A172 (cell line): ENCODE measurements at regions not wholly inside any gene's neighbourhood (a gene's known extent, or its start where the extent isn't known, plus 50 kb on each side); places are given as distances from the start of the nearest gene placed in this dataset.
"Not testable (repeated sequence)": the region's sequence is repeated elsewhere in the genome, so short reads cannot be mapped to it uniquely, and the experiment has no call there.

ENCODE experiments used
- DNase-seq: peaks from one replicate; pipeline ENCODE4 v3.0.0-alpha.2; 2015; ENCODE audit warnings: low spot score

- no peak for DNase-seq
These were observed 124.0 kb downstream of the CETN3 start for GRCh38 chr5:90285581-90285980.

- no peak for DNase-seq
These were observed 125.2 kb downstream of the CETN3 start for GRCh38 chr5:90284375-90284774.

GRCh38 chr5:90279091-90279490 is 130.5 kb downstream of the CETN3 start:
- DNase-seq = peak; percentile 62

GRCh38 chr5:90274216-90274615 is 135.3 kb downstream of the CETN3 start:
- no peak for DNase-seq

- DNase-seq = no peak
These were observed 141.9 kb downstream of the CETN3 start for GRCh38 chr5:90267646-90268045.

- DNase-seq = no peak
These were observed 144.1 kb downstream of the CETN3 start for GRCh38 chr5:90265545-90265857.

GRCh38 chr5:90264689-90265544 is 144.6 kb downstream of the CETN3 start:
- peak; percentile 67 for DNase-seq

- DNase-seq = no peak
These were observed 146.3 kb downstream of the CETN3 start for GRCh38 chr5:90263102-90263820.

GRCh38 chr5:90251447-90251846 is 158.1 kb downstream of the CETN3 start:
- DNase-seq = no peak

- no peak for DNase-seq
These were observed 160.9 kb downstream of the CETN3 start for GRCh38 chr5:90248640-90249039.

- not testable (repeated sequence) for DNase-seq
These were observed 165.7 kb downstream of the CETN3 start for GRCh38 chr5:90243848-90244247.

GRCh38 chr5:90233476-90233875 is 176.1 kb downstream of the CETN3 start:
- DNase-seq = no peak

- no peak for DNase-seq
These were observed 177.9 kb downstream of the CETN3 start for GRCh38 chr5:90231688-90232087.

- DNase-seq = no peak
These were observed 181.9 kb downstream of the CETN3 start for GRCh38 chr5:90227683-90228082.

- DNase-seq = no peak
These were observed 183.0 kb downstream of the CETN3 start for GRCh38 chr5:90226433-90227099.

GRCh38 chr5:90224342-90224741 is 185.2 kb downstream of the CETN3 start:
- DNase-seq = no peak

GRCh38 chr5:90223756-90224155 is 185.8 kb downstream of the CETN3 start:
- DNase-seq = no peak

- DNase-seq = peak; percentile 28
These were observed 187.6 kb downstream of the CETN3 start for GRCh38 chr5:90221951-90222350.

- no peak for DNase-seq
These were observed 189.0 kb downstream of the CETN3 start for GRCh38 chr5:90220554-90220953.

- no peak for DNase-seq
These were observed 194.6 kb downstream of the CETN3 start for GRCh38 chr5:90214991-90215390.

GRCh38 chr5:90208323-90208722 is 201.2 kb downstream of the CETN3 start:
- DNase-seq = not testable (repeated sequence)

GRCh38 chr5:90201923-90202322 is 207.6 kb downstream of the CETN3 start:
- DNase-seq = peak; percentile 40
